ENCODE measurements at regions not wholly inside any gene's neighbourhood (a gene's known extent, or its start where the extent isn't known, plus 50 kb on each side); places are given as distances from the start of the nearest gene placed in this dataset.

DNA sequence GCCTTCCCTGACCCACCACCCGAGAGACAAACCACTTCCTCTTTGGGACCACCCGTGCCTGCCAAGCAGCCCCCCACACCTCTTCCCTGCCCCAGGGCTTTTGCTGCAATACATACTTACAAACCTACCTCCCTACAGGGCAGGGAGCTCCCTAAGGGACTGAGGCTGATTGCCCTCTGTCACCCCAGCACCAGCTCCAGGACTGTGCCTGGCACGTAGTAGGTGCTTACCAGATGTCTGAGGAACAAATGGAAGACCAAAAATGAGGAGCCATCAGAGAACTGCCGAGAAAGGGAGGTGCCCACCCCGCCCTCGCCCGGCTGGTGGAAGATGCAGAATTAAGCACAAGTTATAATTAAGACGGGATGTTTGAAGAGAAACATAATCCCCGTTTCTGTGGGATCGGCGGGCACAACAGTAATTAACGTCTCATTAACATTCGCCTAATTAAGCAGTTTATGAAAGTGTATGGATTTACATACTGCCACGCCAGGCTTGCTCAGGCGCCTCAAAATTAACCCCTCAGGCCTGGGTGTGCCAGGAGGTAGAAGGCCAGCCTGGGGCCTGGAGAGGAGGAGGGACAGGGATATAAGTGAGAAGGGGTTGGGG is 130.1 kb upstream of the LINGO1 start:
- TF ChIP-seq CTCF (conservative IDR thresholded peaks at IDR 0.05), result no peak
- no peak overlapping the region for H3K27ac ChIP-seq

DNA sequence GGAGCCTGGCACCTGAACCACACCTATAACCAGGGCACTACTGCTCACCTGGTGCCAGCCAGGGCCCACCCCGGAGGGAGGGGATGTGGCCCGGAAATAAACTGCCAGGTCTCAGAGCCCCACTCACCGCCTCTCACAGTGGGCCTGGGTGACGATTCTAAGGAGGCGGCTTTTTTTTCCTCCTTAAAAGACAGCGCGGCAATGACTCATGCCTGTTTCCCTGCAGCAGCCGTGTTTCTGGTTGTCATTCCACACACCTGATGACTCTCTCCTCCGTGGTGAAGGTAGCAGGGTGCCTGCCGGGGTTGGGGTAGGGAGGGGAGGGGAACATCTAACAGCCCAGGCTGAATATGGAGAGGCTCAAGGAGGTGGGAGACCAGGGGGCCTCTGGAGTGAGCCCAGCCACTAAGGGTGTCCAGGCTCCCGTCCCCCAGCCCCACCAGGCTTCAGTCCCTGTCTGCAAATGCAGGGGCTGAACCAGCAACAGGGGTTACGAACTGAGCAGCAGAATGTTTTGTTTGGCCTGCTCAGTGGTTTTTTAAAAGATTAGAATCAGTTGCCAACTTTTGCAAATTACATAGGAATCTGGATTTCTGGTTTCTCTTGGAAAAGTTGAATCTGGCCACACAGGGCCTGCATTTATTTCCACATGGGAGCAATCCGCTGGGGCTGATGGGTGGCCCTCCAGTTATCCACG is 127.3 kb upstream of the LINGO1 start:
- no peak overlapping the region for H3K27ac ChIP-seq
- TF ChIP-seq CTCF (conservative IDR thresholded peaks at IDR 0.05), result no peak

- TF ChIP-seq CTCF (conservative IDR thresholded peaks at IDR 0.05), result no peak
- H3K27ac ChIP-seq, result no peak overlapping the region
Observed at GRCh38 chr15:77753939-77754338, 121.2 kb upstream of the LINGO1 start.

GRCh38 chr15:77753281-77753873 is 120.7 kb upstream of the LINGO1 start:
- no peak for TF ChIP-seq CTCF (conservative IDR thresholded peaks at IDR 0.05)
- no peak overlapping the region for H3K27ac ChIP-seq

DNA sequence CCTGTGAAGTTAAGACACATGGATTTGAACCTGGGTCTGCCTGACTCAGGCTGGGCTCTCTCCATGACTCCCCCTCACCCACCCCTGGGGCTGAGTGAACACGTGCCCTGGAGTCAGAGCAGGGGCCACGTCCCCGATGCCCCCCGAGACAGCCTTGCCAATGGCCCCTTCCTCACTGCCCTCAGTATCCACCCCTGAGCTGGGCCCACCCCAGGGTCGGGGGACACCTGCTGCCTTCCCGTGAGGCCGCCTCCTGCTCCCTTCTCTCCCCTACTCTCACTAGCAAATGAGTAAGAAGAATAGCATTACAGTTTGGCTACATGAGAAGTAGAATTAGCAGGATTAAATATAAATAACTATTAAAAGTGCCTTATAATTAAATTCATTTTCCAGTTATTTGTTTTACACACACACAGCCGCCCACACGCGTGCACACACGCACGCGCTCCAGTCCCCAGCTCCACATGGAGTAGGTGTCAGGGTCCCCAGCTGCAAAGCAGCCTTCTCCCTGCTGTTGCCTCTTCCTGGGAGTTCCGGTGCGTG is 117.4 kb upstream of the LINGO1 start:
- H3K27ac ChIP-seq, result no peak overlapping the region
- no peak for TF ChIP-seq CTCF (conservative IDR thresholded peaks at IDR 0.05)

GRCh38 chr15:77749236-77749997 is 116.7 kb upstream of the LINGO1 start:
- no peak overlapping the region for H3K27ac ChIP-seq
- TF ChIP-seq CTCF (conservative IDR thresholded peaks at IDR 0.05), result no peak

Measured in VCaP (cell line).